CD14-positive monocyte (primary cell): ENCODE measurements at regions not wholly inside any gene's neighbourhood (a gene's known extent, or its start where the extent isn't known, plus 50 kb on each side); places are given as distances from the start of the nearest gene placed in this dataset.
"Not testable (repeated sequence)": the region's sequence is repeated elsewhere in the genome, so short reads cannot be mapped to it uniquely, and the experiment has no call there.

Experiments
- DNase-seq, 3 donors: peaks; one replicate each; pipeline ENCODE4 v3.0.0-alpha.2; 2011 to 2022
- H2AFZ ChIP-seq: 2 replicates; pipeline ENCODE4 v1.6.0; 2012; ENCODE audit warnings: mild to moderate bottlenecking, low read depth, low read length, inconsistent platforms; ENCODE audit not compliant: insufficient read depth, poor library complexity, severe bottlenecking
- H3K27ac ChIP-seq, 2 donors: 1 replicate in 1 of 2; 2 replicates in 1 of 2; pipeline ENCODE4 v1.5.1; 2012 to 2013; ENCODE audit warnings: low read length in 2 of 2, control low read depth in 1 of 2, inconsistent platforms in 1 of 2, low read depth in 1 of 2, mild to moderate bottlenecking in 1 of 2
- H3K27me3 ChIP-seq, 2 donors: one replicate each; pipeline versions ENCODE4 v1.6.0 to v1.6.1; 2011 to 2013; ENCODE audit warnings: low read length in 2 of 2; ENCODE audit not compliant: control insufficient read depth in 2 of 2, insufficient read depth in 2 of 2
- H3K36me3 ChIP-seq, 2 donors: replicated peaks in 1 of 2; 1 replicate in 1 of 2; 2 replicates in 1 of 2; pipeline versions ENCODE4 v1.5.1 to v1.6.1; 2012 to 2013; ENCODE audit warnings: low read length in 2 of 2, control low read depth in 1 of 2, inconsistent platforms in 1 of 2, mild to moderate bottlenecking in 1 of 2; ENCODE audit not compliant: insufficient read depth in 2 of 2, control insufficient read depth in 1 of 2
- H3K4me1 ChIP-seq, 2 donors: 1 replicate in 1 of 2; 2 replicates in 1 of 2; pipeline versions ENCODE4 v1.5.1 to v1.6.1; 2012 to 2013; ENCODE audit warnings: low read length in 2 of 2, control low read depth in 1 of 2, inconsistent platforms in 1 of 2, mild to moderate bottlenecking in 1 of 2, moderate library complexity in 1 of 2; ENCODE audit not compliant: insufficient read depth in 2 of 2, control insufficient read depth in 1 of 2
- H3K4me2 ChIP-seq: replicated peaks from 2 replicates; pipeline ENCODE3; 2012; ENCODE audit warnings: low read length, moderate library complexity, mild to moderate bottlenecking; ENCODE audit not compliant: poor library complexity, severe bottlenecking; ENCODE audit errors: extremely low read depth
- H3K4me3 ChIP-seq, 3 experiments: fragments of 200-600 bp in 1 of 3; sonication (generic) in 1 of 3; replicated peaks in 1 of 3; 1 replicate in 2 of 3; 2 replicates in 1 of 3; pipeline ENCODE4 v1.5.1; 2011 to 2013; ENCODE audit warnings: low read length in 3 of 3, mild to moderate bottlenecking in 3 of 3, control low read depth in 2 of 3, low read depth in 2 of 3, inconsistent platforms in 1 of 3, moderate library complexity in 1 of 3
- H3K79me2 ChIP-seq: 2 replicates; pipeline ENCODE4 v1.6.0; 2012; ENCODE audit warnings: mild to moderate bottlenecking, control low read depth, inconsistent platforms, low read length, moderate library complexity; ENCODE audit not compliant: insufficient read depth
- H3K9ac ChIP-seq: 2 replicates; pipeline ENCODE4 v1.6.0; 2017; ENCODE audit warnings: low read length, mild to moderate bottlenecking; ENCODE audit not compliant: insufficient read depth, poor library complexity, severe bottlenecking
- H3K9me3 ChIP-seq, 2 donors: replicated peaks in 1 of 2; 1 replicate in 1 of 2; 2 replicates in 1 of 2; pipeline versions ENCODE4 v1.5.1 to v1.6.1; 2012 to 2013; ENCODE audit warnings: low read length in 2 of 2, control low read depth in 1 of 2; ENCODE audit not compliant: control insufficient read depth in 1 of 2, insufficient read depth in 1 of 2
- H4K20me1 ChIP-seq: 2 replicates; pipeline ENCODE4 v1.6.0; 2012; ENCODE audit warnings: mild to moderate bottlenecking, low read length, control low read depth, moderate library complexity; ENCODE audit not compliant: insufficient read depth
- H3K27ac Mint-ChIP-seq, 7 donors: one replicate each; pipeline ENCODE4 v1.8.0; 2020; ENCODE audit warnings: mild to moderate bottlenecking in 7 of 7, mixed read lengths in 7 of 7, moderate library complexity in 6 of 7, inconsistent platforms in 2 of 7
- H3K27me3 Mint-ChIP-seq, 3 donors: one replicate each; pipeline ENCODE4 v1.8.0; 2021 to 2022; ENCODE audit warnings: low read depth in 3 of 3, mild to moderate bottlenecking in 3 of 3, mixed read lengths in 3 of 3, moderate library complexity in 3 of 3, inconsistent platforms in 1 of 3
- H3K36me3 Mint-ChIP-seq, 2 donors: one replicate each; pipeline ENCODE4 v1.8.0; 2020; ENCODE audit warnings: mixed read lengths in 2 of 2, inconsistent platforms in 1 of 2, mild to moderate bottlenecking in 1 of 2
- H3K4me1 Mint-ChIP-seq: one replicate; pipeline ENCODE4 v1.8.0; 2020; ENCODE audit warnings: mild to moderate bottlenecking, mixed read lengths
- H3K4me3 Mint-ChIP-seq, 2 donors: one replicate each; pipeline ENCODE4 v1.8.0; 2020; ENCODE audit warnings: mild to moderate bottlenecking in 2 of 2, mixed read lengths in 2 of 2, moderate library complexity in 1 of 2
- H3K9me3 Mint-ChIP-seq, 7 donors: one replicate each; pipeline ENCODE4 v1.8.0; 2020 to 2022; ENCODE audit warnings: mixed read lengths in 7 of 7, mild to moderate bottlenecking in 6 of 7, moderate library complexity in 6 of 7, inconsistent platforms in 2 of 7
- CTCF ChIP-seq: fragments of 200-600 bp; IDR thresholded peaks from one replicate; pipeline ENCODE4 v1.8.0; 2022; ENCODE audit warnings: antibody characterized with exemption, mild to moderate bottlenecking
- WGBS: methylation state at CpG from one replicate; pipeline ENCODE4 v1.1.5; 2013; ENCODE audit warnings: missing lambda C conversion rate; ENCODE audit not compliant: insufficient coverage; 5-methylcytosine and 5-hydroxymethylcytosine counted together
- intact Hi-C, 2 donors: fragments of 100-400 bp; cut with micrococcal nuclease; formaldehyde crosslinking; loops; one replicate each; pipeline versions ENCODE4 v1.15.0 to v1.15.1; 2023

- Histone ChIP-seq H3K27ac (no peak overlapping the region), H3K9me3 (no peaks in the 10 kb centered on the region), H3K4me2 (no peak overlapping the region), H3K9ac (no peak overlapping the region), H3K4me3 (no peak overlapping the region), H3K27me3 (no peaks in the 10 kb centered on the region), H4K20me1 (no peaks in the 10 kb centered on the region), H3K4me1 (no peaks in the 10 kb centered on the region), H3K79me2 (no peaks in the 10 kb centered on the region), H2AFZ (no peak overlapping the region), H3K36me3 (no peaks in the 10 kb centered on the region)
- WGBS = no CpG with 5 or more reads among the region's 1 CpG
- H3K9me3 Mint-ChIP-seq = peaks cover 0 to 11% (median 5%) of the 10 kb centered on the region in 7 donors
- no peaks in the 10 kb centered on the region for H3K36me3 Mint-ChIP-seq
- H3K27me3 Mint-ChIP-seq = no peaks in the 10 kb centered on the region
- H3K27ac Mint-ChIP-seq = no peak overlapping the region
- H3K4me1 Mint-ChIP-seq = no peaks in the 10 kb centered on the region
- no peak overlapping the region for H3K4me3 Mint-ChIP-seq
- intact Hi-C loops = no loop called here
- no peak for TF ChIP-seq CTCF
- no peak for DNase-seq
These were observed 160.2 kb downstream of the PDCD6IP start for GRCh38 chr3:33958661-33959060.

- H3K27ac ChIP-seq = no peak overlapping the region
- H2AFZ ChIP-seq = no peak overlapping the region
- H3K36me3 ChIP-seq = no peaks in the 10 kb centered on the region
- Mint-ChIP-seq H3K4me1 (no peaks in the 10 kb centered on the region), H3K9me3 (peaks cover 3 to 15% (median 8%) of the 10 kb centered on the region in 7 donors), H3K27ac (no peak overlapping the region), H3K4me3 (no peak overlapping the region), H3K36me3 (no peaks in the 10 kb centered on the region), H3K27me3 (no peaks in the 10 kb centered on the region)
- DNase-seq = no peak
- H4K20me1 ChIP-seq = no peaks in the 10 kb centered on the region
- H3K27me3 ChIP-seq = no peaks in the 10 kb centered on the region
- H3K9ac ChIP-seq = no peak overlapping the region
- H3K79me2 ChIP-seq = no peaks in the 10 kb centered on the region
- H3K4me1 ChIP-seq = no peaks in the 10 kb centered on the region
- TF ChIP-seq CTCF = no peak
- no peak overlapping the region for H3K4me2 ChIP-seq
- 90% methylated on average over 2 of the region's 3 CpGs for WGBS
- H3K4me3 ChIP-seq = no peak overlapping the region
- intact Hi-C loops = no loop called here
- no peaks in the 10 kb centered on the region for H3K9me3 ChIP-seq
These were observed 164.0 kb downstream of the PDCD6IP start for GRCh38 chr3:33962396-33962795.

- H3K9me3 ChIP-seq = peaks cover 9 to 14% of the 10 kb centered on the region in 2 donors
- 99% methylated on average over 7 of the region's 7 CpGs for WGBS
- H3K27ac Mint-ChIP-seq = peak overlapping the region in 1 of 7 donors; percentile 22
- intact Hi-C loops, H3K9ac ChIP-seq, H2AFZ ChIP-seq, H3K27me3 ChIP-seq, H4K20me1 ChIP-seq, H3K4me1 ChIP-seq, H3K4me3 Mint-ChIP-seq, H3K27ac ChIP-seq, H3K79me2 ChIP-seq, H3K27me3 Mint-ChIP-seq, H3K36me3 Mint-ChIP-seq, H3K4me1 Mint-ChIP-seq, H3K4me2 ChIP-seq, H3K4me3 ChIP-seq, DNase-seq, H3K36me3 ChIP-seq: not testable (repeated sequence)
- H3K9me3 Mint-ChIP-seq = peaks cover 12 to 29% (median 24%) of the 10 kb centered on the region in 7 donors
These were observed 171.8 kb downstream of the PDCD6IP start for GRCh38 chr3:33970180-33970579.
